ENCODE measurements at regions not wholly inside any gene's neighbourhood (a gene's known extent, or its start where the extent isn't known, plus 50 kb on each side); places are given as distances from the start of the nearest gene placed in this dataset.

DNA sequence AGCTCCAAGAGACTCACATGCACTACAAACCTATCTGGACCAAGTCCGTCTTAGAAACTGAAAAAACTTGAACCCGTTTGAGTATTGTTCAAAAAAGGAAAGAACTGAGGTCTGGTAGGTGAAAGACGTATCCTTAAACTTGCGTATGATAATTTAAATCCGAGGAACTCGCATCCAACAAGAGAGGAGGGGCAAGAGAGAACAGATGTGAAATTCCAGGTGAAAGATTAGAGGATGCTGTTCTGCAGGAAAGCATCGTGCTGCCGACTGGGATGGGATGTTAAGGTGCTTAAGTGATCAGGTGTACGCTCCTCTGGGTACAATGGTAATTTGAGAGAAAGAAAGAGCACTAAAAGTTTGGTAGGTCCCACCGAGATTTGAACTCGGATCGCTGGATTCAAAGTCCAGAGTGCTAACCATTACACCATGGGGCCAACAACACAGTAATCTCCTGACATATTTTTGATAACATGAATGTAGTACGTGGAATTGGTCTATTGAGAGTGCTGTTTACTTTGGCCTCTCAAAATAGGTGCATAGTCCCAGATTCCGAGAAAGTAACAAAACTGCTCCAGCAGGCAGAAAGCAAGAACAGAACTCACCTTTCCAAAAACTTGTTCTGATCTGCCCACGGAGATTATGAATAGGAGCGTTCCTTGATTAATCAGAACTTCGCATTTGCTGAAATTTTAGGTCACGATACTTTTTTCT lies 53.5 kb upstream of the BTN3A2 start:
- peak overlapping the region; percentile 90 to 97 (median 97) for H3K4me3 Mint-ChIP-seq
- DNase-seq: peak; percentile 62 to 76 (median 73)
- H3K9me3 Mint-ChIP-seq: peaks cover 0 to 6% (median 4%) of the 10 kb centered on the region in 6 donors
- peaks cover 26 to 45% (median 36%) of the 10 kb centered on the region in 3 donors for H3K27me3 Mint-ChIP-seq (ENCODE audit: low read depth in 3 of 3)
- H3K36me3 Mint-ChIP-seq: no peaks in the 10 kb centered on the region
- peaks cover 68 to 69% of the 10 kb centered on the region in 2 donors for H3K4me1 Mint-ChIP-seq
- peak overlapping the region; percentile 64 to 97 (median 89) for H3K27ac Mint-ChIP-seq

DNA sequence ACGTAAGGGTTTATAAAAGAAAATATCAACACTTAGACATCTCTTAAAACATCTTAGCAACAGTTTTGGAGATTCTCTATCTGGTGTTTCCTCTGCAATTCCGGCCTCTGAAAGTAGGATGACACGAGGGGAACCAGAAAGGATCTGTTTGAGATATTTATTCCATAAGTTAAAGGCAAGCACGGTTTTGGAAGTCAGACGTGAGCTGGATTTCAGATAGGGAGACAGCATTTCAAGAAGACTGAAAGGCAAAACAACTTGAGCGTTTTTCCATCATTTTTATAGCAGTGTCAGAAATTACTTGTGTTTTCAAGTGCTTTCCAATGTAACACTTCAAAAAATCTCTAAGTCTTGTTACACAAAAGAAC lies 52.9 kb upstream of the BTN3A2 start:
- Mint-ChIP-seq H3K36me3 (no peaks in the 10 kb centered on the region), H3K27ac (peak overlapping the region; percentile 64 to 97 (median 89)), H3K27me3 (ENCODE audit: low read depth in 3 of 3) (peaks cover 27 to 43% (median 37%) of the 10 kb centered on the region in 3 donors), H3K9me3 (peaks cover 0 to 6% (median 4%) of the 10 kb centered on the region in 6 donors), H3K4me3 (peak overlapping the region; percentile 90 to 97 (median 97)), H3K4me1 (peaks cover 64 to 65% of the 10 kb centered on the region in 2 donors)
- no peak for DNase-seq

- peak; percentile 80 to 87 (median 84) for DNase-seq
- no peaks in the 10 kb centered on the region for H3K36me3 Mint-ChIP-seq
- H3K4me3 Mint-ChIP-seq: peak overlapping the region; percentile 90 to 97 (median 97)
- peaks cover 57 to 58% of the 10 kb centered on the region in 2 donors for H3K4me1 Mint-ChIP-seq
- peaks cover 27 to 43% (median 37%) of the 10 kb centered on the region in 3 donors for H3K27me3 Mint-ChIP-seq (ENCODE audit: low read depth in 3 of 3)
- H3K27ac Mint-ChIP-seq: peak overlapping the region; percentile 87 to 97 (median 92)
- peaks cover 0 to 6% (median 4%) of the 10 kb centered on the region in 6 donors for H3K9me3 Mint-ChIP-seq
These were observed 52.2 kb upstream of the BTN3A2 start for GRCh38 chr6:26312501-26313397.

Data from immature natural killer cell (primary cell).